ENCODE measurements at regions not wholly inside any gene's neighbourhood (a gene's known extent, or its start where the extent isn't known, plus 50 kb on each side); places are given as distances from the start of the nearest gene placed in this dataset.

DNA sequence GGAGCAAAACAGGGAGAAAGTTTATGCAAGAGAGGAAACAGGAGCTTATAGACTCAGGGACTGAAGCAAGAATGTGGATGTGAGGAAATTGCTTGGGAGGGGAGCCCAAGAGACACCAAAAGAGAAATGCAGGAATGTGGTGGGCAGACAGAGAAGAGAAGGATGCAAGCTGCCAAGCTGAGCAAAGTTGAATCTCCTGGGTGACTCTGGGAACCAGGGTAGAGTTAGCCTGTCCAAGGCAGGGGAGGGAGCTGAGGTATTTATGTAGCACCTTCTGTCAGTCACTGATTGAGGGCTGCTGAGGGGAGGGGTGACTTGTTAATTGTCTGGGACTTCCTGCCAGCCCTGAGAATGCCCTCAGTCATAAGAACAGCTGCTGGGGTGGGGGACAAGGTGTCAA, 464.3 kb downstream of the NBAS start:
- ATAC-seq (no peak), DNase-seq (ENCODE audit: low read depth, low spot score) (no peak)
- ChIA-PET CTCF (no interaction called here), POLR2A (no interaction called here), RAD21 (ENCODE audit: low non-redundant PET in 1 of 2, low total read pairs in 2 of 2, uncharacterized antibody in 2 of 2, unreplicated experiment in 2 of 2) (no interaction called here)
- Histone ChIP-seq H3K36me3 (ENCODE audit: control insufficient read depth in 1 of 2, insufficient read depth in 2 of 2, low read length in 2 of 2) (no peaks in the 10 kb centered on the region), H3K27ac (ENCODE audit: low read depth, low read length) (no peak overlapping the region), H3K9me2 (ENCODE audit: insufficient read depth) (no peaks in the 10 kb centered on the region), H2AFZ (ENCODE audit: low read depth, low read length, poor library complexity, severe bottlenecking) (no peak overlapping the region), H4K20me1 (ENCODE audit: insufficient read depth) (no peaks in the 10 kb centered on the region), H3K4me1 (ENCODE audit: control insufficient read depth in 1 of 2, insufficient read depth in 2 of 2, low read length in 2 of 2) (no peaks in the 10 kb centered on the region), H3K27me3 (ENCODE audit: insufficient read depth, low read length) (no peaks in the 10 kb centered on the region), H3K4me2 (ENCODE audit: low read length) (no peak overlapping the region), H3K4me3 (replicated peaks in 1 of 2; ENCODE audit: low read depth in 1 of 2, low read length in 2 of 2) (no peak overlapping the region), H3K79me2 (ENCODE audit: insufficient read depth, low read length) (no peaks in the 10 kb centered on the region), H3K9me3 (ENCODE audit: control insufficient read depth in 1 of 2, insufficient read depth in 1 of 2, low read depth in 1 of 2, low read length in 2 of 2) (no peaks in the 10 kb centered on the region), H3K9ac (ENCODE audit: low read length) (no peak overlapping the region)
- intact Hi-C loops (cut with micrococcal nuclease) = no loop called here
- no TSS peak for BruUV-seq (replicated peaks)
- TF ChIP-seq TCF7L2 (IDR thresholded peaks at IDR 0.05; ENCODE audit: borderline replicate concordance, extremely low read depth, insufficient read depth, insufficient read length) (no peak), RAD21 (IDR thresholded peaks at IDR 0.05; ENCODE audit: low read depth) (no peak), EGR1 (IDR thresholded peaks at IDR 0.05; ENCODE audit: low read depth) (no peak), FOSL1 (IDR thresholded peaks at IDR 0.05; ENCODE audit: low read depth) (no peak), JUND (IDR thresholded peaks at IDR 0.05) (no peak)
- TF ChIP-seq, protein P1, sequence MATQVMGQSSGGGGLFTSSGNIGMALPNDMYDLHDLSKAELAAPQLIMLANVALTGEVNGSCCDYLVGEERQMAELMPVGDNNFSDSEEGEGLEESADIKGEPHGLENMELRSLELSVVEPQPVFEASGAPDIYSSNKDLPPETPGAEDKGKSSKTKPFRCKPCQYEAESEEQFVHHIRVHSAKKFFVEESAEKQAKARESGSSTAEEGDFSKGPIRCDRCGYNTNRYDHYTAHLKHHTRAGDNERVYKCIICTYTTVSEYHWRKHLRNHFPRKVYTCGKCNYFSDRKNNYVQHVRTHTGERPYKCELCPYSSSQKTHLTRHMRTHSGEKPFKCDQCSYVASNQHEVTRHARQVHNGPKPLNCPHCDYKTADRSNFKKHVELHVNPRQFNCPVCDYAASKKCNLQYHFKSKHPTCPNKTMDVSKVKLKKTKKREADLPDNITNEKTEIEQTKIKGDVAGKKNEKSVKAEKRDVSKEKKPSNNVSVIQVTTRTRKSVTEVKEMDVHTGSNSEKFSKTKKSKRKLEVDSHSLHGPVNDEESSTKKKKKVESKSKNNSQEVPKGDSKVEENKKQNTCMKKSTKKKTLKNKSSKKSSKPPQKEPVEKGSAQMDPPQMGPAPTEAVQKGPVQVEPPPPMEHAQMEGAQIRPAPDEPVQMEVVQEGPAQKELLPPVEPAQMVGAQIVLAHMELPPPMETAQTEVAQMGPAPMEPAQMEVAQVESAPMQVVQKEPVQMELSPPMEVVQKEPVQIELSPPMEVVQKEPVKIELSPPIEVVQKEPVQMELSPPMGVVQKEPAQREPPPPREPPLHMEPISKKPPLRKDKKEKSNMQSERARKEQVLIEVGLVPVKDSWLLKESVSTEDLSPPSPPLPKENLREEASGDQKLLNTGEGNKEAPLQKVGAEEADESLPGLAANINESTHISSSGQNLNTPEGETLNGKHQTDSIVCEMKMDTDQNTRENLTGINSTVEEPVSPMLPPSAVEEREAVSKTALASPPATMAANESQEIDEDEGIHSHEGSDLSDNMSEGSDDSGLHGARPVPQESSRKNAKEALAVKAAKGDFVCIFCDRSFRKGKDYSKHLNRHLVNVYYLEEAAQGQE (IDR thresholded peaks at IDR 0.05; ENCODE audit: low read depth) = no peak

DNA sequence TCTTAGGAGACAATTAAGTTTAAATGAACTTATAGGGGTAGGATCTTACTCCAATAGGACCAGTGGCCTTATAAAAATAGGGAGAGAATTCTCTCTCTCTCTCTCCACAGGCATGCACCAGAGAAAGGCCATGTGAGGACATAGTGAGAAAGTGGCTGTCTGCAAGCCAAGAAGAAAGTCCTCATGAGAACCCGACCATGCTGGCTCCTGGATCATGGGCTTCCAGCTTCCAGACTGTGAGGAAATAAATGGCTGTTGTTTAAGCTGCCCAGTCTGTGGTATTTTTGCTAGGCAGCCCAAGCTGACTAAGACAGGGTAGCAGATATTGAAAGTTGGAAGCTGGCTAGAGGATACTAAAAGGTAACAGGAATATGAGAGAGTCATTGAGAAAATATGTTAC, 454.0 kb downstream of the NBAS start:
- BruUV-seq (replicated peaks) = no TSS peak
- DNase-seq (ENCODE audit: low read depth, low spot score) = no peak
- H3K4me2 ChIP-seq (ENCODE audit: low read length) = no peak overlapping the region
- no peaks in the 10 kb centered on the region for H3K4me1 ChIP-seq (ENCODE audit: control insufficient read depth in 1 of 2, insufficient read depth in 2 of 2, low read length in 2 of 2)
- RAD21 ChIA-PET (ENCODE audit: low non-redundant PET in 1 of 2, low total read pairs in 2 of 2, uncharacterized antibody in 2 of 2, unreplicated experiment in 2 of 2) = no interaction called here
- CTCF ChIA-PET = no interaction called here
- no peak overlapping the region for H3K4me3 ChIP-seq (replicated peaks in 1 of 2; ENCODE audit: low read depth in 1 of 2, low read length in 2 of 2)
- H3K9me3 ChIP-seq (ENCODE audit: control insufficient read depth in 1 of 2, insufficient read depth in 1 of 2, low read depth in 1 of 2, low read length in 2 of 2) = peaks cover 0 to 2% of the 10 kb centered on the region in 2 experiments; a peak in 2 of 4 replicates
- no peak for ATAC-seq
- H3K9me2 ChIP-seq (ENCODE audit: insufficient read depth) = no peaks in the 10 kb centered on the region
- POLR2A ChIA-PET = no interaction called here
- no peaks in the 10 kb centered on the region for H3K36me3 ChIP-seq (ENCODE audit: control insufficient read depth in 1 of 2, insufficient read depth in 2 of 2, low read length in 2 of 2)
- H3K27ac ChIP-seq (ENCODE audit: low read depth, low read length) = no peak overlapping the region
- peaks cover 7% of the 10 kb centered on the region; the same call in 1 of the 2 replicates for H3K27me3 ChIP-seq (ENCODE audit: insufficient read depth, low read length)
- H3K79me2 ChIP-seq (ENCODE audit: insufficient read depth, low read length) = no peaks in the 10 kb centered on the region
- H3K9ac ChIP-seq (ENCODE audit: low read length) = no peak overlapping the region
- no peaks in the 10 kb centered on the region for H4K20me1 ChIP-seq (ENCODE audit: insufficient read depth)
- H2AFZ ChIP-seq (ENCODE audit: low read depth, low read length, poor library complexity, severe bottlenecking) = no peak overlapping the region
- intact Hi-C loops (cut with micrococcal nuclease) = no loop called here
- no peak for TF ChIP-seq POLR2AphosphoS5 (IDR thresholded peaks at IDR 0.05; ENCODE audit: low read depth, low read length)
- TF ChIP-seq, protein P1 (IDR thresholded peaks at IDR 0.05; ENCODE audit: low read depth) = no peak
- no peak for TF ChIP-seq YY1 (IDR thresholded peaks at IDR 0.05; ENCODE audit: extremely low read depth, insufficient replicate concordance, low read depth, low read length)
- TF ChIP-seq TCF7L2 (IDR thresholded peaks at IDR 0.05; ENCODE audit: borderline replicate concordance, extremely low read depth, insufficient read depth, insufficient read length) = no peak
- TF ChIP-seq JUND (IDR thresholded peaks at IDR 0.05) = no peak
- TF ChIP-seq, protein P2, sequence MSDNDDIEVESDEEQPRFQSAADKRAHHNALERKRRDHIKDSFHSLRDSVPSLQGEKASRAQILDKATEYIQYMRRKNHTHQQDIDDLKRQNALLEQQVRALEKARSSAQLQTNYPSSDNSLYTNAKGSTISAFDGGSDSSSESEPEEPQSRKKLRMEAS (IDR thresholded peaks at IDR 0.05) = no peak
- no peak for TF ChIP-seq CEBPB (IDR thresholded peaks at IDR 0.05; ENCODE audit: low read depth)
- no peak for TF ChIP-seq ZNF274 (IDR thresholded peaks at IDR 0.05; ENCODE audit: low read depth, low read length)
